A549 (cell line): ENCODE measurements at regions not wholly inside any gene's neighbourhood (a gene's known extent, or its start where the extent isn't known, plus 50 kb on each side); places are given as distances from the start of the nearest gene placed in this dataset.

Experiments
- CTCF ChIP-seq: fragments of >200 bp; sonication (Bioruptor Twin); formaldehyde crosslinking; IDR thresholded peaks from 3 replicates; pipeline ENCODE4 v1.5.1; 2016
- EP300 ChIP-seq, 2 experiments: fragments of >200 bp; sonication (Bioruptor Twin); formaldehyde crosslinking; IDR thresholded peaks; 2 replicates in 1 of 2; 3 replicates in 1 of 2; pipeline ENCODE4 v1.6.1; 2016 to 2017

GRCh38 chr16:87548046-87548445, 54.3 kb upstream of the JPH3 start:
- TF ChIP-seq EP300 (IDR thresholded peaks at IDR 0.05) = no peak
- no peak for TF ChIP-seq CTCF
